OCI-LY3 (cell line): ENCODE measurements at regions not wholly inside any gene's neighbourhood (a gene's known extent, or its start where the extent isn't known, plus 50 kb on each side); places are given as distances from the start of the nearest gene placed in this dataset.
"Not testable (repeated sequence)": the region's sequence is repeated elsewhere in the genome, so short reads cannot be mapped to it uniquely, and the experiment has no call there.

Source experiments
- H2AFZ ChIP-seq: fragments of 200-600, 300-600 bp; shearing (Covaris generic); 2 replicates; pipeline ENCODE4 v1.6.0; 2014; ENCODE audit warnings: antibody characterized with exemption, low read depth, low read length
- H3K27ac ChIP-seq: fragments of 200-600, 300-600 bp; sonication (generic); 2 replicates; pipeline ENCODE4 v1.5.1; 2014; ENCODE audit warnings: mild to moderate bottlenecking, low read length, moderate library complexity, mixed read lengths
- H3K27me3 ChIP-seq: fragments of 200-600, 300-600 bp; sonication (generic); 2 replicates; pipeline ENCODE4 v1.6.1; 2014; ENCODE audit warnings: low read depth, low read length, mixed read lengths
- H3K36me3 ChIP-seq: fragments of 200-600, 300-600 bp; sonication (generic); replicated peaks from 2 replicates; pipeline ENCODE3; 2014; ENCODE audit warnings: low read depth, low read length, mixed read lengths
- H3K4me1 ChIP-seq: fragments of 300-600, 200-600 bp; sonication (generic); 2 replicates; pipeline ENCODE4 v1.6.1; 2014; ENCODE audit warnings: low read length, mixed read lengths
- H3K4me2 ChIP-seq: fragments of 200-600, 300-600 bp; sonication (generic); 2 replicates; pipeline ENCODE4 v1.6.1; 2014; ENCODE audit warnings: low read length, mixed read lengths
- H3K4me3 ChIP-seq: fragments of 300-600, 200-600 bp; sonication (generic); 2 replicates; pipeline ENCODE4 v1.5.1; 2014; ENCODE audit warnings: antibody characterized with exemption, mild to moderate bottlenecking, low read length, moderate library complexity
- H3K79me2 ChIP-seq: fragments of 300-600, 200-600 bp; shearing (Covaris generic); 2 replicates; pipeline ENCODE4 v1.6.1; 2014; ENCODE audit warnings: mild to moderate bottlenecking, low read length, mixed read lengths
- H3K9ac ChIP-seq: fragments of 300-600, 200-600 bp; shearing (Covaris generic); 2 replicates; pipeline ENCODE4 v1.6.0; 2014; ENCODE audit warnings: mild to moderate bottlenecking, low read length, moderate library complexity
- H3K9me3 ChIP-seq: fragments of 200-600, 300-600 bp; shearing (Covaris generic); 2 replicates; pipeline ENCODE4 v1.6.1; 2014; ENCODE audit warnings: low read length, mixed read lengths; ENCODE audit not compliant: insufficient read depth
- H4K20me1 ChIP-seq: fragments of 200-600, 300-600 bp; sonication (generic); 2 replicates; pipeline ENCODE4 v1.6.1; 2016; ENCODE audit warnings: low read length, mixed read lengths; ENCODE audit not compliant: insufficient read depth
- EZH2phosphoT487 ChIP-seq: fragments of 200-600 bp; shearing (Covaris generic); IDR thresholded peaks from 2 replicates; pipeline ENCODE4 v1.6.1; 2018; ENCODE audit warnings: antibody characterized with exemption, mixed run types, low read depth
- TF ChIP-seq, protein P1 (sequence below): fragments of 200-600, 300-600 bp; sonication (generic); IDR thresholded peaks from 2 replicates; pipeline ENCODE4 v1.5.1; 2014; ENCODE audit warnings: antibody characterized with exemption, low read length, low read depth

DNA sequence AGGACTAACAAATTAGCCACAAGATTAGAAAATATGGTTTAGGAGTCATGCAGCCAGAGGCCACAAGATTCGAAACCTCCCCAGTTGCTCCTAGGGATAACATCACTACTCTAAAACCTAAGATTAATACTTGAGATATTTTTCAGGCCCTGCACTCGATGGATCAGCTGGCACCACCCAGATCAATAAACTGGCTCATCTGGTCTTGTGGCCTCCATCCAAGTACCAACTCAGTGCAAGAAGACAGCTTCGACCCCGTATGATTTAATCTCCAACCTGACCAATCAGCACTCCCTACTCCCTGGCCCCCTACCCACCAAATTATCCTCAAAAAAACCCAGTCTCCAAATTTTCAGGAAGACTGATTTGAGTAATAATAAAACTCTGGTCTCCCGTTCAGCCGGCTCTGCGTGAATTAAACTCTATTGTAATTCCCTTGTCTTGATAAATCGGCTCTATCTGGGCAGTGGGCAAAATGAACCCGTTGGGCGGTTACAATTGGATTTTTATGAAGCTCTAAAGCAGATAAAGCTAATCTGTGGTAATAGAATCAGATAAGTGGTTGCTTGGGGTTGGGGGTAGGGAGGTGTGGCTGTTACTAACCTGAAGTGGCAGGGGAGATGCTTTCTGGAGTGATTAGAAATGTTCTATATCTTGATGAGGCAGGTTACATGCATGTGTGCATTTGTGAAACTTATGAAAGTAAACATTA is 91.8 kb upstream of the ATXN3L start:
- no peak overlapping the region for H3K4me2 ChIP-seq
- no peak overlapping the region for H3K4me3 ChIP-seq
- no peaks in the 10 kb centered on the region for H3K9me3 ChIP-seq
- H2AFZ ChIP-seq, result no peak overlapping the region
- no peaks in the 10 kb centered on the region for H3K36me3 ChIP-seq
- H3K4me1 ChIP-seq, result no peaks in the 10 kb centered on the region
- no peaks in the 10 kb centered on the region for H3K79me2 ChIP-seq
- H3K27me3 ChIP-seq, result no peaks in the 10 kb centered on the region
- no peak overlapping the region for H3K27ac ChIP-seq
- H4K20me1 ChIP-seq, result no peaks in the 10 kb centered on the region
- TF ChIP-seq EZH2phosphoT487, result no peak
- TF ChIP-seq, protein P1, sequence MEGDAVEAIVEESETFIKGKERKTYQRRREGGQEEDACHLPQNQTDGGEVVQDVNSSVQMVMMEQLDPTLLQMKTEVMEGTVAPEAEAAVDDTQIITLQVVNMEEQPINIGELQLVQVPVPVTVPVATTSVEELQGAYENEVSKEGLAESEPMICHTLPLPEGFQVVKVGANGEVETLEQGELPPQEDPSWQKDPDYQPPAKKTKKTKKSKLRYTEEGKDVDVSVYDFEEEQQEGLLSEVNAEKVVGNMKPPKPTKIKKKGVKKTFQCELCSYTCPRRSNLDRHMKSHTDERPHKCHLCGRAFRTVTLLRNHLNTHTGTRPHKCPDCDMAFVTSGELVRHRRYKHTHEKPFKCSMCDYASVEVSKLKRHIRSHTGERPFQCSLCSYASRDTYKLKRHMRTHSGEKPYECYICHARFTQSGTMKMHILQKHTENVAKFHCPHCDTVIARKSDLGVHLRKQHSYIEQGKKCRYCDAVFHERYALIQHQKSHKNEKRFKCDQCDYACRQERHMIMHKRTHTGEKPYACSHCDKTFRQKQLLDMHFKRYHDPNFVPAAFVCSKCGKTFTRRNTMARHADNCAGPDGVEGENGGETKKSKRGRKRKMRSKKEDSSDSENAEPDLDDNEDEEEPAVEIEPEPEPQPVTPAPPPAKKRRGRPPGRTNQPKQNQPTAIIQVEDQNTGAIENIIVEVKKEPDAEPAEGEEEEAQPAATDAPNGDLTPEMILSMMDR, result no peak
- no peak overlapping the region for H3K9ac ChIP-seq

DNA sequence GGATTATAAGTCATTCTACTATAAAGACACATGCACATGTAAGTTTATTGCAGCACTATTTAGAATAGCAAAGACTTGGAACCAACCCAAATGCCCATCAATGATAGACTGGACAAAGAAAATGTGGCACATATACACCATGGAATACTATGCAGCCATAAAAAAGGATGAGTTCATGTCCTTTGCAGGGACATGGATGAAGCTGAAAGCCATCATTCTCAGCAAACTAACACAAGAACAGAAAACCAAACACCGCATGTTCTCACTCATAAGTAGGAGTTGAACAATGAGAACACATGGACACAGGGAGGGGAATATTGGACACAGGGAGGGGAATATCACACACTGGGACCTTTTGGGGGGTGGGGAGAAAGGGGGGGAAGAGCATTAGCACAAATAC is 88.7 kb upstream of the ATXN3L start:
- not testable (repeated sequence) for H3K9me3 ChIP-seq, H3K4me2 ChIP-seq, H3K36me3 ChIP-seq, H4K20me1 ChIP-seq, H3K9ac ChIP-seq, H3K79me2 ChIP-seq, H3K27ac ChIP-seq, H3K27me3 ChIP-seq, H2AFZ ChIP-seq, H3K4me3 ChIP-seq, H3K4me1 ChIP-seq

DNA sequence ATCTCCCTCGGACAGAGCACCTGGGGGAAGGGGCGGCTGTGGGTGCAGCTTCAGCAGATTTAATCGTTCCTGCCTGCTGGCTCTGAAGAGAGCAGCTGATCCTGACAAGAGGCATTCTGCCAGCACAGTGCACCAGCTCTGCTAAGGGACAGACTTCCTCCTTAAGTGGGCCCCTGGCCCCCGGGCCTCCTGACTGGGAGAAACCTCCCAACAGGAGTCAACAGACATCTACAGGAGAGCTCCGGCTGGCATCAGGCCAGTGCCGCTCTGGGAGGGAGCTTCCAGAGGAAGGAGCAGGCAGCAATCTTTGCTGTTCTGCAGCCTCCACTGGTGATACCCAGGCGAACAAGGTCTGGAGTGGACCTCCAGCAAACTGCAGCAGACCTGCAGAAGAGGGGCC is 84.9 kb upstream of the ATXN3L start:
- not testable (repeated sequence) for H3K9ac ChIP-seq, H3K4me1 ChIP-seq, H2AFZ ChIP-seq, H3K79me2 ChIP-seq, H3K27ac ChIP-seq, H3K27me3 ChIP-seq, H4K20me1 ChIP-seq, H3K4me3 ChIP-seq, H3K36me3 ChIP-seq, H3K4me2 ChIP-seq, H3K9me3 ChIP-seq

DNA sequence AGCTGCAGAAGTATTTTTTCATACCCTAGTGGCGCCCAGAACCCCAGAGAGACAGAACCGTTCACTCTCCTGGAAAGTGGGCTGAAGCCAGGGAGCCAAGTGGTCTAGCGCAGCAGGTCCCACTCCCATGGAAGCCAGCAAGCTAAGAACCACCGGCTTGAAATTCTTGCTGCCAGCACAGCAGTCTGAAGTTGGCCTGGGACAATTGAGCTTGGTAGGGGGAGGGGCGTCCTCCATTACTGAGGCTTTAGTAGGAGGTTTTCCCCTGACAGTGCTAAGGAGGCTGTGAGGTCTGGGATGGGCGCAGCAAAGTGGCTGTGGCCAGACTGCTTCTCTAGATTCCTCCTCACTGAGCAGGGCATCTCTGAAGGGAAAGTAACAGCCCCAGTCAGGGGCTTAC is 84.5 kb upstream of the ATXN3L start:
- no peak overlapping the region for H3K4me2 ChIP-seq
- H3K9ac ChIP-seq, result no peak overlapping the region
- TF ChIP-seq EZH2phosphoT487, result no peak
- TF ChIP-seq, protein P1, result no peak
- no peaks in the 10 kb centered on the region for H3K36me3 ChIP-seq
- no peaks in the 10 kb centered on the region for H3K27me3 ChIP-seq
- H3K4me3 ChIP-seq, result no peak overlapping the region
- no peaks in the 10 kb centered on the region for H3K9me3 ChIP-seq
- H3K27ac ChIP-seq, result no peak overlapping the region
- no peaks in the 10 kb centered on the region for H3K4me1 ChIP-seq
- H2AFZ ChIP-seq, result no peak overlapping the region
- H4K20me1 ChIP-seq, result no peaks in the 10 kb centered on the region
- H3K79me2 ChIP-seq, result no peaks in the 10 kb centered on the region

DNA sequence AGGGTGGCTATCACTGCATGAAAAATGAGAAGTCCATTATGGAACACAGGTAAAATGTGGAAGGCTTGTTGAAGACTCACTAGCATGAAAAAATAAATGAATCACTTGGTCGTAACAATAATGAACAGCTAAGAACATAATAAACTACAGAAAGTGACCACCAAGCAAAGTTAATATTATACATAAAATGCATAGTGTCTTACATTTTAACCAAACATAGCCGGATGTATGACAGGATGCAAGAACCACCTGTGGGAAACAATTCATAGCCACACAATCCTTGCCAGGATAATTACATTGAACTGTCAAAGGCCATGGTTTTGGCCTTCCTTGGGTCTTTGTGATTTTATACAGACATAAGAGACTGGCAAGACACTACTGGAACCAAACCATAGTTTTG is 81.9 kb upstream of the ATXN3L start:
- H3K36me3 ChIP-seq, result no peaks in the 10 kb centered on the region
- H3K4me3 ChIP-seq, result no peak overlapping the region
- H4K20me1 ChIP-seq, result no peaks in the 10 kb centered on the region
- no peaks in the 10 kb centered on the region for H3K9me3 ChIP-seq
- H3K27ac ChIP-seq, result no peak overlapping the region
- TF ChIP-seq, protein P1, result no peak
- no peak for TF ChIP-seq EZH2phosphoT487
- no peaks in the 10 kb centered on the region for H3K79me2 ChIP-seq
- H3K4me1 ChIP-seq, result no peaks in the 10 kb centered on the region
- no peak overlapping the region for H3K4me2 ChIP-seq
- no peak overlapping the region for H3K9ac ChIP-seq
- H3K27me3 ChIP-seq, result no peaks in the 10 kb centered on the region
- no peak overlapping the region for H2AFZ ChIP-seq
